SK-N-SH treated with all-trans-retinoic acid at 6 μM for 48 hours (cell line): ENCODE measurements at regions not wholly inside any gene's neighbourhood (a gene's known extent, or its start where the extent isn't known, plus 50 kb on each side); places are given as distances from the start of the nearest gene placed in this dataset.

ENCODE experiments used
- ATAC-seq: fragments of 200-7000 bp; cut with Tn5 transposase; 3 replicates; pipeline ENCODE4 v1.9.1; 2020; ENCODE audit warnings: mild to moderate bottlenecking, moderate library complexity
- BACH2 ChIP-seq: fragments of 250-450 bp; sonication (Bioruptor Pico); IDR thresholded peaks from 2 replicates; pipeline ENCODE4 v1.9.0; 2021; ENCODE audit warnings: mild to moderate bottlenecking, borderline replicate concordance
- CSRNP3 ChIP-seq: fragments of 250-450 bp; sonication (Bioruptor Pico); IDR thresholded peaks from 2 replicates; pipeline ENCODE4 v1.5.1; 2021; ENCODE audit warnings: mild to moderate bottlenecking, moderate library complexity
- ESRRG ChIP-seq: fragments of 250-450 bp; sonication (Bioruptor Pico); IDR thresholded peaks from 2 replicates; pipeline ENCODE4 v1.6.1; 2021; ENCODE audit warnings: mild to moderate bottlenecking
- OSR1 ChIP-seq: fragments of 250-450 bp; sonication (Bioruptor Pico); IDR thresholded peaks from 2 replicates; pipeline ENCODE4 v1.8.0; 2022; ENCODE audit warnings: moderate library complexity, mild to moderate bottlenecking, inconsistent platforms
- PATZ1 ChIP-seq: fragments of 250-450 bp; sonication (Bioruptor Pico); IDR thresholded peaks from 2 replicates; pipeline ENCODE4 v1.8.0; 2020; ENCODE audit warnings: mild to moderate bottlenecking, moderate library complexity, borderline replicate concordance
- PPARA ChIP-seq: fragments of 250-450 bp; sonication (Bioruptor Pico); IDR thresholded peaks from 2 replicates; pipeline ENCODE4 v1.5.0; 2020; ENCODE audit warnings: mild to moderate bottlenecking, borderline replicate concordance
- SNAI2 ChIP-seq: fragments of 250-450 bp; sonication (Bioruptor Pico); IDR thresholded peaks from 2 replicates; pipeline ENCODE4 v1.5.0; 2020; ENCODE audit warnings: mild to moderate bottlenecking, moderate library complexity
- TCF4 ChIP-seq: fragments of 250-450 bp; sonication (Bioruptor Pico); IDR thresholded peaks from 2 replicates; pipeline ENCODE4 v1.8.0; 2021; ENCODE audit warnings: mild to moderate bottlenecking, moderate library complexity, borderline replicate concordance
- TOX ChIP-seq: fragments of 250-450 bp; sonication (Bioruptor Pico); IDR thresholded peaks from 2 replicates; pipeline ENCODE4 v1.8.0; 2021; ENCODE audit warnings: mild to moderate bottlenecking, moderate library complexity, borderline replicate concordance
- ZFP30 ChIP-seq: fragments of 450-650 bp; formaldehyde crosslinking; IDR thresholded peaks from 2 replicates; pipeline ENCODE4 v1.5.0; 2022; ENCODE audit warnings: mild to moderate bottlenecking, moderate library complexity
- ZNF70 ChIP-seq: fragments of 450-650 bp; formaldehyde crosslinking; IDR thresholded peaks from 2 replicates; pipeline ENCODE4 v1.5.0; 2020; ENCODE audit warnings: mild to moderate bottlenecking, moderate library complexity
- ZNF8 ChIP-seq: fragments of 450-650 bp; formaldehyde crosslinking; IDR thresholded peaks from 2 replicates; pipeline ENCODE4 v1.5.0; 2020; ENCODE audit warnings: mild to moderate bottlenecking, moderate library complexity
- TF ChIP-seq, protein P1 (sequence below): fragments of 250-450 bp; sonication (Bioruptor Pico); IDR thresholded peaks from 2 replicates; pipeline ENCODE4 v1.5.1; 2020; ENCODE audit warnings: low read depth, mild to moderate bottlenecking, moderate library complexity
- TF ChIP-seq, protein P2 (sequence below): fragments of 250-450 bp; sonication (Bioruptor Pico); IDR thresholded peaks from 2 replicates; pipeline ENCODE4 v1.8.0; 2021; ENCODE audit warnings: low read depth, mild to moderate bottlenecking, moderate library complexity, borderline replicate concordance
- TF ChIP-seq, protein P3 (sequence below): fragments of 250-450 bp; sonication (Bioruptor Pico); IDR thresholded peaks from 2 replicates; pipeline ENCODE4 v1.5.0; 2020; ENCODE audit warnings: mild to moderate bottlenecking, moderate library complexity

- no peak for ATAC-seq
- TF ChIP-seq PPARA (CRISPR knock-in tag) (no peak), ZFP30 (CRISPR knock-in tag) (no peak), ZNF8 (CRISPR knock-in tag) (no peak)
- TF ChIP-seq, protein P1, sequence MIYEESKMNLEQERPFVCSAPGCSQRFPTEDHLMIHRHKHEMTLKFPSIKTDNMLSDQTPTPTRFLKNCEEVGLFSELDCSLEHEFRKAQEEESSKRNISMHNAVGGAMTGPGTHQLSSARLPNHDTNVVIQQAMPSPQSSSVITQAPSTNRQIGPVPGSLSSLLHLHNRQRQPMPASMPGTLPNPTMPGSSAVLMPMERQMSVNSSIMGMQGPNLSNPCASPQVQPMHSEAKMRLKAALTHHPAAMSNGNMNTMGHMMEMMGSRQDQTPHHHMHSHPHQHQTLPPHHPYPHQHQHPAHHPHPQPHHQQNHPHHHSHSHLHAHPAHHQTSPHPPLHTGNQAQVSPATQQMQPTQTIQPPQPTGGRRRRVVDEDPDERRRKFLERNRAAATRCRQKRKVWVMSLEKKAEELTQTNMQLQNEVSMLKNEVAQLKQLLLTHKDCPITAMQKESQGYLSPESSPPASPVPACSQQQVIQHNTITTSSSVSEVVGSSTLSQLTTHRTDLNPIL (CRISPR knock-in tag), result no peak
Measured at GRCh38 chr16:85465328-85466303, 147.5 kb upstream of the GSE1 start.

DNA sequence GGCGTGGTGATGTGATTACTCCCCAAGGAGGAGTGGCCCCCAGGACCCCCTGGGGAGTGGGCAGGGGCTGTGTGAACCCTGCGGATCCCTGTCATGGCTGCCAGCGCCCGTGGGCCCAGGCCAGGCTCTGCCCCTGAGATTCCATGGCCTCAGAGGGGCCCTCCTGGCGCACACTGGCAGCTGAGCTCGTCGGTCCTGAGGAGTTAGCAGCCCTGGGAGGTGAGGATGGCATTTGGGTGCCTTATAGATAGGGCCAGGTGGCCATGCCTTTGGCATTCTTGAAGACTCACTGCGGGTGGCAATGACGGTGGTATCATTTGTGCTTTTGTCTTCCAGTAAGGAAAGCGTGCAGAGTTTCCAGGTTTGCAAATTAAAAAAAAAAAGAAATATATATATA lies 146.8 kb upstream of the GSE1 start:
- no peak for ATAC-seq
- no peak for TF ChIP-seq BACH2 (CRISPR knock-in tag)
- TF ChIP-seq, protein P2, sequence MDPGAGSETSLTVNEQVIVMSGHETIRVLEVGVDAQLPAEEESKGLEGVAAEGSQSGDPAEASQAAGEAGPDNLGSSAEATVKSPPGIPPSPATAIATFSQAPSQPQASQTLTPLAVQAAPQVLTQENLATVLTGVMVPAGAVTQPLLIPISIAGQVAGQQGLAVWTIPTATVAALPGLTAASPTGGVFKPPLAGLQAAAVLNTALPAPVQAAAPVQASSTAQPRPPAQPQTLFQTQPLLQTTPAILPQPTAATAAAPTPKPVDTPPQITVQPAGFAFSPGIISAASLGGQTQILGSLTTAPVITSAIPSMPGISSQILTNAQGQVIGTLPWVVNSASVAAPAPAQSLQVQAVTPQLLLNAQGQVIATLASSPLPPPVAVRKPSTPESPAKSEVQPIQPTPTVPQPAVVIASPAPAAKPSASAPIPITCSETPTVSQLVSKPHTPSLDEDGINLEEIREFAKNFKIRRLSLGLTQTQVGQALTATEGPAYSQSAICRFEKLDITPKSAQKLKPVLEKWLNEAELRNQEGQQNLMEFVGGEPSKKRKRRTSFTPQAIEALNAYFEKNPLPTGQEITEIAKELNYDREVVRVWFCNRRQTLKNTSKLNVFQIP (CRISPR knock-in tag), result no peak
- TF ChIP-seq, protein P1 (CRISPR knock-in tag), result no peak
- TF ChIP-seq, protein P3, sequence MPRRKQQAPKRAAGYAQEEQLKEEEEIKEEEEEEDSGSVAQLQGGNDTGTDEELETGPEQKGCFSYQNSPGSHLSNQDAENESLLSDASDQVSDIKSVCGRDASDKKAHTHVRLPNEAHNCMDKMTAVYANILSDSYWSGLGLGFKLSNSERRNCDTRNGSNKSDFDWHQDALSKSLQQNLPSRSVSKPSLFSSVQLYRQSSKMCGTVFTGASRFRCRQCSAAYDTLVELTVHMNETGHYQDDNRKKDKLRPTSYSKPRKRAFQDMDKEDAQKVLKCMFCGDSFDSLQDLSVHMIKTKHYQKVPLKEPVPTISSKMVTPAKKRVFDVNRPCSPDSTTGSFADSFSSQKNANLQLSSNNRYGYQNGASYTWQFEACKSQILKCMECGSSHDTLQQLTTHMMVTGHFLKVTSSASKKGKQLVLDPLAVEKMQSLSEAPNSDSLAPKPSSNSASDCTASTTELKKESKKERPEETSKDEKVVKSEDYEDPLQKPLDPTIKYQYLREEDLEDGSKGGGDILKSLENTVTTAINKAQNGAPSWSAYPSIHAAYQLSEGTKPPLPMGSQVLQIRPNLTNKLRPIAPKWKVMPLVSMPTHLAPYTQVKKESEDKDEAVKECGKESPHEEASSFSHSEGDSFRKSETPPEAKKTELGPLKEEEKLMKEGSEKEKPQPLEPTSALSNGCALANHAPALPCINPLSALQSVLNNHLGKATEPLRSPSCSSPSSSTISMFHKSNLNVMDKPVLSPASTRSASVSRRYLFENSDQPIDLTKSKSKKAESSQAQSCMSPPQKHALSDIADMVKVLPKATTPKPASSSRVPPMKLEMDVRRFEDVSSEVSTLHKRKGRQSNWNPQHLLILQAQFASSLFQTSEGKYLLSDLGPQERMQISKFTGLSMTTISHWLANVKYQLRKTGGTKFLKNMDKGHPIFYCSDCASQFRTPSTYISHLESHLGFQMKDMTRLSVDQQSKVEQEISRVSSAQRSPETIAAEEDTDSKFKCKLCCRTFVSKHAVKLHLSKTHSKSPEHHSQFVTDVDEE (CRISPR knock-in tag), result no peak
- TF ChIP-seq TCF4, result no peak
- TF ChIP-seq SNAI2, result no peak
- TF ChIP-seq ZNF70 (CRISPR knock-in tag), result no peak

DNA sequence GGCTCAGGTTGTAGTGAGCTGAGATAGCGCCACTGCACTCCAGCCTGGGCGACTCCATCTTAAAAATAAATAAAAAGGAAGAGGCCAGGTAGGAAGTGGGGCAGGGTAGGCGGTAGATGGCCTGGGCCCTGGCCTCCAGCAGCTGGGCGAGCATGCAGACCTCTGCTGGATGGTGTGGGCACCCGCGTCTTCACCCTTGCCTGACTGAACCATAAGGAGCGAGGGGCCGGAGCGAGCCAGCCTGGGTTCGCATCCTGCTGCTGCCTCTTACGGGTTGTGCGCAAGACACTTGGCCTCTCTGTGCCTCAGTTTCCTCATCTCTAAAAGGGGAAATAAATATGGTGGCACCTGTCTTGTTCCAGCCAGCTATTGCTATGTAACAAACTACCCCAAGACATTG lies 146.1 kb upstream of the GSE1 start:
- TF ChIP-seq PATZ1 (CRISPR knock-in tag) (no peak), CSRNP3 (CRISPR knock-in tag) (no peak), TOX (CRISPR knock-in tag) (no peak), TCF4 (no peak), SNAI2 (no peak), ESRRG (CRISPR knock-in tag) (no peak), BACH2 (CRISPR knock-in tag) (no peak), OSR1 (CRISPR knock-in tag) (no peak), ZNF8 (CRISPR knock-in tag) (no peak), ZNF70 (CRISPR knock-in tag) (no peak), PPARA (CRISPR knock-in tag) (no peak)
- TF ChIP-seq, protein P1 (CRISPR knock-in tag), result no peak
- TF ChIP-seq, protein P2 (CRISPR knock-in tag), result no peak
- TF ChIP-seq, protein P3 (CRISPR knock-in tag), result no peak
- TF ChIP-seq, all 23 proteins: peak for 0
- ATAC-seq, result no peak
